BLaER1 treated with 17β-estradiol and CSF1 and Interleukin-3, amounts not matched to agents 10 nM and 100 nM (cell line): ENCODE measurements at regions not wholly inside any gene's neighbourhood (a gene's known extent, or its start where the extent isn't known, plus 50 kb on each side); places are given as distances from the start of the nearest gene placed in this dataset.

ENCODE experiments used
- H3K27ac ChIP-seq, 11 experiments: shearing (Covaris generic); formaldehyde crosslinking; 2 replicates each; pipeline ENCODE4 v1.8.1; 2022
- H3K27me3 ChIP-seq, 11 experiments: shearing (Covaris generic); formaldehyde crosslinking; 2 replicates each; pipeline ENCODE4 v1.8.1; 2022
- H3K36me3 ChIP-seq, 11 experiments: shearing (Covaris generic); formaldehyde crosslinking; 2 replicates each; pipeline ENCODE4 v1.8.1; 2022
- H3K4me1 ChIP-seq, 10 experiments: shearing (Covaris generic); formaldehyde crosslinking; 2 replicates each; pipeline ENCODE4 v1.8.1; 2022
- H3K4me2 ChIP-seq, 11 experiments: shearing (Covaris generic); formaldehyde crosslinking; 2 replicates each; pipeline ENCODE4 v1.8.1; 2022
- H3K4me3 ChIP-seq, 10 experiments: shearing (Covaris generic); formaldehyde crosslinking; 2 replicates each; pipeline ENCODE4 v1.8.1; 2022
- H3K9ac ChIP-seq, 11 experiments: shearing (Covaris generic); formaldehyde crosslinking; 2 replicates each; pipeline ENCODE4 v1.8.1; 2022
- H3K9me3 ChIP-seq, 11 experiments: shearing (Covaris generic); formaldehyde crosslinking; replicated peaks in 1 of 11; 2 replicates each; pipeline ENCODE4 v1.8.1; 2022
- H4K20me1 ChIP-seq, 11 experiments: shearing (Covaris generic); formaldehyde crosslinking; 2 replicates each; pipeline ENCODE4 v1.8.1; 2022
- Cebpa-rat ChIP-seq, 11 experiments: shearing (Covaris generic); IDR thresholded peaks; 2 replicates each; pipeline ENCODE4 v1.8.1; 2022

- peaks cover 45 to 60% (median 48%) of the 10 kb centered on the region in 11 experiments for H3K9me3 ChIP-seq
- no peak overlapping the region for H3K27ac ChIP-seq
- H3K4me2 ChIP-seq = no peak overlapping the region
Observed at GRCh38 chr3:145355206-145355605, 805.8 kb downstream of the PLOD2 start.

GRCh38 chr3:145357453-145357852 is 803.5 kb downstream of the PLOD2 start:
- H3K4me3 ChIP-seq = no peak overlapping the region
- H3K4me2 ChIP-seq = no peak overlapping the region
- no peaks in the 10 kb centered on the region for H4K20me1 ChIP-seq
- no peaks in the 10 kb centered on the region for H3K36me3 ChIP-seq
- peaks cover 45 to 60% (median 48%) of the 10 kb centered on the region in 11 experiments for H3K9me3 ChIP-seq
- H3K9ac ChIP-seq = no peak overlapping the region
- no peak overlapping the region for H3K27ac ChIP-seq
- TF ChIP-seq Cebpa-rat (IDR thresholded peaks at IDR 0.05) = no peak
- no peaks in the 10 kb centered on the region for H3K4me1 ChIP-seq
- no peaks in the 10 kb centered on the region for H3K27me3 ChIP-seq

More at GRCh38 chr3:145355206-145355605, 805.8 kb downstream of the PLOD2 start:
- Histone ChIP-seq H3K9ac (no peak overlapping the region), H4K20me1 (no peaks in the 10 kb centered on the region), H3K4me1 (no peaks in the 10 kb centered on the region), H3K36me3 (no peaks in the 10 kb centered on the region), H3K4me3 (no peak overlapping the region), H3K27me3 (no peaks in the 10 kb centered on the region)
- TF ChIP-seq Cebpa-rat (IDR thresholded peaks at IDR 0.05) = no peak

- Histone ChIP-seq H3K36me3 (no peaks in the 10 kb centered on the region), H3K27me3 (no peaks in the 10 kb centered on the region), H3K4me2 (no peak overlapping the region), H3K4me3 (no peak overlapping the region), H4K20me1 (no peaks in the 10 kb centered on the region), H3K4me1 (no peaks in the 10 kb centered on the region), H3K27ac (no peak overlapping the region), H3K9me3 (peaks cover 32 to 47% (median 40%) of the 10 kb centered on the region in 11 experiments), H3K9ac (no peak overlapping the region)
- TF ChIP-seq Cebpa-rat (IDR thresholded peaks at IDR 0.05) = no peak
Observed at GRCh38 chr3:145359040-145359439, 801.9 kb downstream of the PLOD2 start.

GRCh38 chr3:145368748-145369147 is 792.2 kb downstream of the PLOD2 start:
- H3K9ac ChIP-seq = no peak overlapping the region

GRCh38 chr3:145370870-145371269 is 790.1 kb downstream of the PLOD2 start:
- no peaks in the 10 kb centered on the region for H4K20me1 ChIP-seq
- TF ChIP-seq Cebpa-rat (IDR thresholded peaks at IDR 0.05) = no peak

More at GRCh38 chr3:145368748-145369147, 792.2 kb downstream of the PLOD2 start:
- peaks cover 0 to 12% (median 9%) of the 10 kb centered on the region in 10 experiments; a peak in 14 of 20 replicates for H3K4me1 ChIP-seq
- TF ChIP-seq Cebpa-rat (IDR thresholded peaks at IDR 0.05) = no peak
- H3K27ac ChIP-seq = no peak overlapping the region
- H3K27me3 ChIP-seq = no peaks in the 10 kb centered on the region
- no peak overlapping the region for H3K4me2 ChIP-seq
- no peak overlapping the region for H3K4me3 ChIP-seq
- no peaks in the 10 kb centered on the region for H3K36me3 ChIP-seq
- H3K9me3 ChIP-seq = peaks cover 0 to 4% (median 0%) of the 10 kb centered on the region in 11 experiments; a peak in 1 of 22 replicates
- no peaks in the 10 kb centered on the region for H4K20me1 ChIP-seq

GRCh38 chr3:145377301-145377700 is 783.7 kb downstream of the PLOD2 start:
- no peaks in the 10 kb centered on the region for H4K20me1 ChIP-seq
- no peaks in the 10 kb centered on the region for H3K36me3 ChIP-seq
- no peak overlapping the region for H3K9ac ChIP-seq
- no peaks in the 10 kb centered on the region for H3K4me1 ChIP-seq
- H3K9me3 ChIP-seq = no peaks in the 10 kb centered on the region
- no peak overlapping the region for H3K4me2 ChIP-seq
- no peak for TF ChIP-seq Cebpa-rat (IDR thresholded peaks at IDR 0.05)
- no peak overlapping the region for H3K4me3 ChIP-seq
- no peak overlapping the region for H3K27ac ChIP-seq
- no peaks in the 10 kb centered on the region for H3K27me3 ChIP-seq

More at GRCh38 chr3:145370870-145371269, 790.1 kb downstream of the PLOD2 start:
- no peaks in the 10 kb centered on the region for H3K27me3 ChIP-seq
- H3K27ac ChIP-seq = no peak overlapping the region
- H3K4me3 ChIP-seq = no peak overlapping the region
- H3K36me3 ChIP-seq = no peaks in the 10 kb centered on the region
- peaks cover 0 to 4% (median 0%) of the 10 kb centered on the region in 11 experiments; a peak in 1 of 22 replicates for H3K9me3 ChIP-seq
- H3K9ac ChIP-seq = no peak overlapping the region
- H3K4me1 ChIP-seq = peaks cover 0 to 12% (median 9%) of the 10 kb centered on the region in 10 experiments; a peak in 14 of 20 replicates
- H3K4me2 ChIP-seq = no peak overlapping the region

- H3K4me1 ChIP-seq = no peaks in the 10 kb centered on the region
Observed at GRCh38 chr3:145383416-145383815, 777.6 kb downstream of the PLOD2 start.

GRCh38 chr3:145384307-145384706 is 776.7 kb downstream of the PLOD2 start:
- Histone ChIP-seq H3K9ac (no peak overlapping the region), H3K9me3 (0 out of 22 replicates have a peak, but pooled peaks cover 0 to 3% (median 0%) of the 10 kb centered on the region in 11 experiments), H3K27me3 (no peaks in the 10 kb centered on the region), H3K27ac (no peak overlapping the region), H3K4me1 (no peaks in the 10 kb centered on the region), H4K20me1 (no peaks in the 10 kb centered on the region), H3K4me3 (no peak overlapping the region), H3K4me2 (no peak overlapping the region), H3K36me3 (no peaks in the 10 kb centered on the region)
- no peak for TF ChIP-seq Cebpa-rat (IDR thresholded peaks at IDR 0.05)

More at GRCh38 chr3:145383416-145383815, 777.6 kb downstream of the PLOD2 start:
- Histone ChIP-seq H3K27ac (no peak overlapping the region), H3K9me3 (no peaks in the 10 kb centered on the region), H3K27me3 (no peaks in the 10 kb centered on the region), H3K9ac (no peak overlapping the region), H3K4me3 (no peak overlapping the region), H4K20me1 (no peaks in the 10 kb centered on the region), H3K36me3 (no peaks in the 10 kb centered on the region), H3K4me2 (no peak overlapping the region)
- no peak for TF ChIP-seq Cebpa-rat (IDR thresholded peaks at IDR 0.05)

GRCh38 chr3:145387211-145387610 is 773.8 kb downstream of the PLOD2 start:
- Histone ChIP-seq H3K36me3 (no peaks in the 10 kb centered on the region), H3K4me3 (no peak overlapping the region), H3K9ac (no peak overlapping the region), H4K20me1 (no peaks in the 10 kb centered on the region), H3K4me2 (no peak overlapping the region), H3K27ac (no peak overlapping the region), H3K4me1 (no peaks in the 10 kb centered on the region), H3K27me3 (no peaks in the 10 kb centered on the region), H3K9me3 (peaks cover 0 to 12% (median 0%) of the 10 kb centered on the region in 11 experiments; a peak in 1 of 22 replicates)
- no peak for TF ChIP-seq Cebpa-rat (IDR thresholded peaks at IDR 0.05)

GRCh38 chr3:145395421-145395820 is 765.6 kb downstream of the PLOD2 start:
- Histone ChIP-seq H3K9ac (no peak overlapping the region), H3K27me3 (no peaks in the 10 kb centered on the region), H4K20me1 (no peaks in the 10 kb centered on the region), H3K4me3 (no peak overlapping the region), H3K36me3 (no peaks in the 10 kb centered on the region), H3K9me3 (no peaks in the 10 kb centered on the region), H3K4me1 (no peaks in the 10 kb centered on the region), H3K4me2 (no peak overlapping the region), H3K27ac (no peak overlapping the region)
- TF ChIP-seq Cebpa-rat (IDR thresholded peaks at IDR 0.05) = no peak
